ENCODE measurements at regions not wholly inside any gene's neighbourhood (a gene's known extent, or its start where the extent isn't known, plus 50 kb on each side); places are given as distances from the start of the nearest gene placed in this dataset.
"Not testable (repeated sequence)": the region's sequence is repeated elsewhere in the genome, so short reads cannot be mapped to it uniquely, and the experiment has no call there.

DNA sequence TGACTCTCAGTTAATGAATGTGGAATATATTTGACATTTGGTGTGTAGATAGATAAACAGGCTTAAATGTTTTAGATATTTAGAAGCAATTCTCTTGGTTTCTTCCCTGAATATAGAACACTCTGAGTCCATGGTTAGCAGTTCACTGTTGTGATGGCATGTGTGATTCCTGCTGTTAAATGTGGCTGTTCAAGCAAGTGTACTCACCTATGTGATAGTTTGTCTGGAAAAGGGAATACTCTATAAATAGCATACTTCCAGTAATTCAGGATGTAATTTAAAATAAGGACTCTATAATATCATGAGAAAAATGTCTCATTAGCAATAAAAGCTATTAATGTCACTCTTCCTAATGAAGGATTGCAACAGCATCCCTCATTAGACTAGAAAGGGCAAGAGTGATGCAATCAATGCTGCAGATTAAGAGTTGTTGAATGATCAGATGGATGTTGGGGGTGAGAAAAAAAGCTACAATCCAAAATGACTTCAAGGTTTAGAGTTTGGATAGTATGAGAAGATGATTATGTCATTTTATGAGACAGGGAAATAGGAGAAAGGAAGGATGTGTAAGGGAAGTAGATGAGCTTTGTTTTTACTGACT is 201.8 kb upstream of the WDFY3 start:
- no peak for DNase-seq

DNA sequence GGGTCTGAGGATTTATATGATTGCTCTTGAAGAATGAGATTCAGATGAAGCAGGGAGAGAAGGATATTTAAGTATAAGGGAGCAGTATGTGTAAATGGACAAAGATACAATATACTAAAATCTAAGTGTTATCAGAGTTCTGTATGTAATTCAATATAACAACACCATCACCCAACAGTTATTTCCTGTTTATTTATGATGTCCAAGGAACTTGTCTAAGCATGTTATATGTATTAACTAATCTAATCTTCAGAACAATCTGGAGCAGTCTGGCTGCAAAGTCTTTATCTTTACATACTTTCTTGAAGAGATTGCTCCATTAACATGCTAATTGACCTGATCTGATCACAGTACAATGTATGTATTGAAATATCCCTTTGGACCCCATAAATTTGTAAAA is 203.8 kb upstream of the WDFY3 start:
- DNase-seq: no peak

DNA sequence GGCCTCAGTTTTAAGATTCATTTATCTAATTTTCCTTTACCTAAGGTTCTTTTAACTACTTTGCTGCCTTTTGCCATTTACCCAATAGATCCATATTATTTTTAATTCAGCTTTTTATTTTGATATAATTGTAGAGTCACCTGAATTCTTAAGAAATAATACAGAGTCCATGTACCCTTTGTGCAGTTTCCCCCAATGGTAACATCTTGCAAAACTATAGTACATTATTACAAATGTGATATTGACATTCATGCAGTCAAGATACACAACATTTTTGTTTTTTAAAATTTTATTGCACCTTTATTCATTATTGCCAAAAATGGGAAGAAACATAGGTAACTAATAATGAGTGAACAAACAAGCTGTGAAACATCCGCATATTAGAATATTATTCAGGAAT is 208.7 kb upstream of the WDFY3 start:
- DNase-seq: no peak

- no peak for DNase-seq
Observed at GRCh38 chr4:85177092-85177491, 210.6 kb upstream of the WDFY3 start.

- DNase-seq: no peak
Observed at GRCh38 chr4:85177679-85178078, 211.2 kb upstream of the WDFY3 start.

DNA sequence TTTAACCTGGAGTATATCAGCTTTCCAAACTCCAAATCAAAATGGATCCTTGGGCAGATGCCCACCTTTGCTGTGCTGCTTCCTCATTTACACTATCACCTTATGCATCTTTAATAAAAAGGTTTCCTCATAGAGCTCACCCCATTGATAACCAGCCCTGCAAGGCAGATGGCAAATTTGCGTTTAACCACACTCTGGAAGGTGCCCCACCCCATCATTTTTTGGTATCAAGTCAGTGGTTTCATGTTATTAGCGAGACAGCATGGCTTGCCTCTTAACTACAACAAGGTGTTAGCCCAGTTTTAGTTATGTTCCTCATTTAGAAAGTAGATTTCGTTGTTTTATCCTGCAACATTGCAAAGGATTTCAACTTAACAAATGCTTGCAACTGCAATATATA is 214.0 kb upstream of the WDFY3 start:
- no peak for DNase-seq

- DNase-seq: no peak
Observed at GRCh38 chr4:85187106-85187505, 220.6 kb upstream of the WDFY3 start.

DNA sequence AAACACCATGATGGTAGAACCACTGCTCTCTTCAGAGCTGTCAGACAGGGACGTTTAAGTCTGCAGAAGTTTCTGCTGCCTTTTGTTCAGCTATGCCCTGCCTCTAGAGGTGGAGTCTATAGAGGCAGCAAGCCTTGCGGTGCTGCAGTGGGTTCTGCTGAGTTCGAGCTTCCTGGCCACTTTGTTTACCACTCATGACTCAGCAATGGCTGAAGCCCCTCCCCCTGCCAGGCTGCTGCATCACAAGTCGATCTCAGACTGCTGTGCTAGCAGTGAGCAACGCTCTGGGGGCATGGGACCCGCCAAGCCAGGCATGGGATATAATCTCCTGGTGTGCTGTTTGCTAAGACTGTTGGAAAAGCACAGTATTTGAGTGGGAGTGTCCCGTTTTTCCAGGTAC is 229.5 kb upstream of the WDFY3 start:
- not testable (repeated sequence) for DNase-seq

DNA sequence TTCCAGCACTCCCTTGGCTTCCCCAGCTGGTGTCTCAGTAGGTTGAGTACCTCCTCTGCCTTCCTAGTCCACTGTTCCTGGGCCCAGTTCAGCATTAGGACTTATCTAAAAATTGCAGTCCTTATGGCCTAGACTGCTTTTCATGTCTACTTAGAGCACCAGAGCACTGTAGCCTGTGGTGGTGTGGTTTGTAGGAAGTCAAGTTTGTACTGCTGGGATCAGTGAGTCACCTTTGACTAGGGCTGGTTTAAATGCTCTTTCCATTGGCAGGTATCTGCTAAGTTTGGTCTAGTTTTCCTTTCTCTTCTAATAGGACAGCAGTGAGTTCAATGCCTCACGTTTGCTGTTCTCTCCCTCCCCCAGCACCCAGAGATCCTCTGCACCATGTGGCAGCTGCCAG is 233.6 kb upstream of the WDFY3 start:
- DNase-seq: no peak

DNA sequence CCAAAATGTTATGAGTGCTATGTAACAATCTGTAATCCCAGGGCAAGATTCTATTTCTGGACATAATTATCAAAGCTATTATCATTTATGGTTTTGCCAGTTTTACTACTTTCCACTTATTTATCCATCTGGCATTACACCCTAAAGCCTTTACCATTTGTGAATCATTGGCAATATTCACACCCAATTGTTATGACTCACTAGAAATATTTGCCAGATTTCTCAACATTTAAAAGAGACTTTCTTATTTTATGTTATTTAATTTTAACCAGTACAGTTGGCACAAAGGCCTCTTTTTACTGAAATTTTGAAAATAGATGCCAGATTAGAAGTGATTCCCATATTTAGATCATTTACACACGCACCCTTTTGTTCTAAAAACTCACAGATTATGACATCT is 242.7 kb upstream of the WDFY3 start:
- no peak for DNase-seq

- peak; percentile 10 for DNase-seq
Observed at GRCh38 chr4:85210353-85210752, 243.9 kb upstream of the WDFY3 start.

DNA sequence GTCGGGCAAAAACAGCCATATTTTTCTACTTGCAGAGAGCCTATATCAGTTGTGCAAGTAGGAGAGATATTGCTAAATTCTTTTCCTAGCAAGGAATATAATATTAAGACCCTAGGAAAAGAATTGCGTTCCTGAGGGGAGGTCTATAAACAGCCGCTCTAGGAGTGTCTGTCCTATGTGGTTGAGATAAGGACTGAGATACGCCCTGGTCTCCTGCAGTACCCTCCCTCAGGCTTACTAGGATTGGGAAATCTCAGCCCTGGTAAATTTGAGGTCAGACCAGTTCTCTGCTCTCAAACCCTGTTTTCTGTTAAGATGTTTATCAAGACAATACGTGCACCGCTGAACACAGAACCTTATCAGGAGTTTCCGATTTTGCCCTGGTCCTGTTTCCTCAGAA is 250.1 kb upstream of the WDFY3 start:
- DNase-seq: not testable (repeated sequence)

DNA sequence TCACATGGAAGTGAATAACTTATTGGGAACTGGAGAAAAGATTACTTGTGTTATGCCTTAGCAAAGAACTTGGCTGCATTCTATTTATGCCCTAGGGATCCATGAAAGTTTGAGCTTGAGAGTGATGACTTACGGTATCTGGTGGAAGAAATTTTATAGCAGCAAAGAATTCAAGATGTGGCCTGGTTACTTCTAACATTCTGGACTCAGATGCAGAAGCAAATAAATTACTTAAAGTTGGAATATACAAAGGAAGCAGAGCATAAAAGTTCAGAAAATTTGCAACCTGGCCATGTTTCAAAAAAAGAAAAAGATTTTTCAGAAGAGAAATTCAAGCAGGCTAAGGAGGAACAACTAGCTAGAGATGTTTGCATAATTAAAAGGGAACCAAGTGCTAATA is 252.3 kb upstream of the WDFY3 start:
- DNase-seq: no peak

- no peak for DNase-seq
Observed at GRCh38 chr4:85221606-85222005, 253.3 kb upstream of the ARHGAP24 start.

GRCh38 chr4:85222561-85222960 is 252.4 kb upstream of the ARHGAP24 start:
- DNase-seq: no peak

DNA sequence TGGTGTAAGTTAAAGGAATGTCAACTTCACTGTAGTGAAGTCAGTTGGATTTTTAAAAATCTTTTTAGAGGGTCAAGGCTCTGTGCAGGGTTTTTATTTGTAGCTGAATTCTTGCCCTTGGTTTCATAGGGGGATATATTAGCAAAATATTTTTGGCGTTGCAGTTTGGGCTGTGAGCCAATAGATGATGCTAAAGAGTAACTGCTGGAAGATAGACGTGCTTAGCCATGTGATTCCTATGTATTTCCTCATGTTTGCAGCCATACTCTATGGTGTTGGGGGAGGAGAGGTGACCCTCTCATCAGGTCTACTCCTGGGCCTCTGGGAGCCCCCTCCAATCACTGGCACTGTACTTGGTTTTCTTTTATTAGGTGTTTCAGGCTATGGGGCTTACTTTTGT is 246.7 kb upstream of the ARHGAP24 start:
- DNase-seq: no peak

- no peak for DNase-seq
Observed at GRCh38 chr4:85233516-85233915, 241.4 kb upstream of the ARHGAP24 start.

DNA sequence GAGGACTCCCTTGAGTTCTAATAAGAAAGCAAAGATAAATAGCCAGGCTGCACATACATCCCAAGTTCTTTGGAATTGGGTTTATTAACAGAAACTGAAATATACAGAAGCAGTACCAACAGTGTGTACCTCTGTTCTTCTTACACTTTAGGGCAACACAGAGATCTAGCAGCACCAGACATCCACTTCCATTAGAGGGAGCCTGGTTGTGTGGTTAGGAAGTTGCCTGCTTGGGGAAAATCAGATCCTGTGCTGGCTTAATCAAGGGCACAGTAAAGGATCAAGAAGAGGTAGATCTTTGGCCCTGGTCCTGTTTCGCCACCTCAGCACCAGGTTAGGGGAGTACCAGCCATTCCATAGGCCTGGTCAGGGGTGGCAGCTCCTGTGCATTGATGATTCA is 231.1 kb upstream of the ARHGAP24 start:
- no peak for DNase-seq

DNA sequence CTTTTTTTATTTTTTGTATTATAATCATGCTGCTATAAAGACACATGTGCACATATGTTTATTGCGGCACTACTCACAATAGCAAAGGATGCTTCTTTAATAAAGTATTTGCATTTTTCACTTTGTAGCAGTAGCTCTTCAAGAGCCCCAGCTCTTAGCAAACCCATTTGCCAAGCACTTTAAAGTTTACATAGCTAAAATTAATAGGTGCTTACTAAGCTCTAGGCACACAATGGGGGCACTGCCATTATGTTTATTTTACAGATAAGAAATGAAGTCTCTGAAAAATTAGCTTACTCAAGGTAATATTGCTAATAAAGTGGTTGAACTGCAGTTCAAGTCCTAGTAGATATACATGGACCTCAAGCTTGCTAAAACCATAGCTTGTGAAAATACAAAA is 230.3 kb upstream of the ARHGAP24 start:
- DNase-seq: no peak

DNA sequence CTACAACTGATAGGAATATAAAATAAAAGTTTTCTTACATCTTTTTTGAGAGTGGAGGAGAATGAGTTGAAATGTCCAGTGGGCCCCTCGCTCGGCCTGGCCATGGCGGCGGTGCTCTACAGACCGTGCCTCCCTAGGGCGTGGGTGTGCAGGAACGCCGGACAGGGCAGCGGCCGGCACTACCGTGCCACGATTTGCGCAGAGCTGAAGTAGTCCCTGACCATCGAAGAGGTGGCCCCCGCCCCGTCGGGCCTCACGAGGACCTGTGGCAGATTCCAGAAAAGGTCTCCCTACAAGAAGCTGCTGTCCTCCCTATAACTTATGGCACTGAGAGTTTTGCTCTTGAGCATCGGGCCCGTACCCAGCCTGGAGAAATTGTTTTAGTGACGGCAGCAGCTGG is 228.9 kb upstream of the ARHGAP24 start:
- DNase-seq: no peak

GRCh38 chr4:85250852-85251251 is 224.1 kb upstream of the ARHGAP24 start:
- no peak for DNase-seq

GRCh38 chr4:85257817-85258370 is 217.1 kb upstream of the ARHGAP24 start:
- DNase-seq: no peak

DNA sequence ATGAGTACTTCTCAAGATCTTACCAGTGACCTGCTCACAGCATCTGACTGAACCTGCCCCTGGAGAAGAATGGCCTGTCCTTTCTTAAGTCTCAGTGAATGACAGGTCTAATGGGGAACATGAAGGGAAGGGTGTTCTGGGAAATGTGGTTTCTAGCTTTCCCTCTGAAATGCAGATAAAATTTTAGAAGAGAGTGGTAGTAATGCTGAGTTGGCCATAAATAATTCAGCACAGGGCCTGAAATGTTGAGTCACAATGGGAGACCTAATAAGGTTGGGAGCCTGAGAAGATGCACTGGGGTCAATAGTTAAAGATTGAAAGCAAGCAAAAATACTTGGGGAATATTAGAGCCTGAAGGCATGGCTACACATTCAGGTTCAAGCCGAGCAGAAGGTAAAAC is 214.9 kb upstream of the ARHGAP24 start:
- no peak for DNase-seq

- DNase-seq: no peak
Observed at GRCh38 chr4:85265234-85265633, 209.7 kb upstream of the ARHGAP24 start.

DNA sequence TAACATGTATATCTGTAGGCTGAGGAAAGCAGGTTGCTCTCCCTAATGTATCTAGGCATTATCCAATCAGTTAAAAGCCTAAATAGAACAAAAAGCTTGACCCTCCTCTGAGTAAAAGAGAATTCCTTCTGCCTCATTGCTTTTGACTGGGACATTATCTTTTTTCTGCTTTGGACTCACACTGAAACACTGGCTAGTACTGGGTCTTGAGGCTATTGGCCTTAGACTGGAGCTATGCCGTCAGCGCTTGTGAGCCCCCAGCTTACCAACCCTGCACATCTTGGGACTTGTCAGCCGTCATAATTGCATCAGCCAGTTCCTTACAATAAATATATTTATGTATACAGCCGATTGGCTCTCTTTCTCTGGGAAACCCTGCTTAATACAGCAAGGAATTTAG is 206.8 kb upstream of the ARHGAP24 start:
- DNase-seq: no peak

DNA sequence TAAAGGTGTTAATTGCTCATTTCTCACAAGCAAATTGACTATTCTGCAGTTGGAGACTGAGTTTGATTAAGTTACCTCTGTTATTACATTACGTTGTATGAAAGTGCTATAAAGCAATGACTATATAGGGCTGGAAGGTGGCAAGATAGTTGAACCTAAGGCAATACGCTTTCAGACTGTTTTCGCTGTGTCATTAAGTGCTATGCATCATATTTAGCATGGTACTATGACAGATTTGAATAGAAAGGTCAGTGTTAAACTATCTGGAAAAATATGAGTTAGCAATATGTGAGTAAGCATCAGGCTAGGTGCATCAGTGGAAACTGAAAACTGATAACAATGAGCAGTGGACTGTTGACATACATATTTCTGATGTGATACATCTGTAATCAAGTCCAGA is 206.0 kb upstream of the ARHGAP24 start:
- no peak for DNase-seq
